A549 (cell line): ENCODE measurements at regions not wholly inside any gene's neighbourhood (a gene's known extent, or its start where the extent isn't known, plus 50 kb on each side); places are given as distances from the start of the nearest gene placed in this dataset.

Source experiments
- BHLHE40 ChIP-seq: IDR thresholded peaks from 2 replicates; pipeline ENCODE4 v1.6.1; 2012; ENCODE audit warnings: low read depth, low read length, inconsistent platforms
- CTCF ChIP-seq: fragments of >200 bp; sonication (Bioruptor Twin); formaldehyde crosslinking; IDR thresholded peaks from 3 replicates; pipeline ENCODE4 v1.5.1; 2016
- HDAC2 ChIP-seq: fragments of 200-600 bp; sonication (generic); IDR thresholded peaks from 2 replicates; pipeline ENCODE4 v1.6.1; 2016
- KDM1A ChIP-seq: fragments of 200-600 bp; sonication (generic); IDR thresholded peaks from 2 replicates; pipeline ENCODE4 v1.6.1; 2016; ENCODE audit warnings: low read depth, mild to moderate bottlenecking
- MAZ ChIP-seq: fragments of 150-350 bp; IDR thresholded peaks from 2 replicates; pipeline ENCODE4 v1.6.1; 2014; ENCODE audit warnings: antibody characterized with exemption, low read depth, low read length, borderline replicate concordance
- MYC ChIP-seq: IDR thresholded peaks from 2 replicates; pipeline ENCODE4 v1.6.1; 2012; ENCODE audit warnings: mild to moderate bottlenecking, inconsistent platforms, low read length, improper control_type of control experiment, borderline replicate concordance
- PBX3 ChIP-seq: IDR thresholded peaks from 2 replicates; pipeline ENCODE4 v1.6.1; 2012
- POLR2AphosphoS2 ChIP-seq: conservative IDR thresholded peaks from 2 replicates; pipeline ENCODE4 v1.6.1; 2012; ENCODE audit warnings: low read length, improper control_type of control experiment, inconsistent platforms
- REST ChIP-seq: fragments of 200-600 bp; sonication (generic); IDR thresholded peaks from 2 replicates; pipeline ENCODE4 v1.6.1; 2016; ENCODE audit warnings: antibody characterized with exemption, mild to moderate bottlenecking, moderate library complexity
- ZC3H11A ChIP-seq: fragments of 450-650 bp; IDR thresholded peaks from 2 replicates; pipeline ENCODE4 v1.6.1; 2014; ENCODE audit warnings: antibody characterized with exemption, mild to moderate bottlenecking
- ZSCAN20 ChIP-seq: fragments of 250-450 bp; sonication (Bioruptor Pico); IDR thresholded peaks from 2 replicates; pipeline ENCODE4 v1.8.0; 2022; ENCODE audit warnings: mild to moderate bottlenecking, moderate library complexity
- TF ChIP-seq, protein P1 (sequence below): fragments of 250-450 bp; sonication (Bioruptor Pico); IDR thresholded peaks from 2 replicates; pipeline ENCODE4 v1.5.0; 2021; ENCODE audit warnings: mild to moderate bottlenecking, moderate library complexity, borderline replicate concordance

GRCh38 chr9:87342743-87343142 lies 154.9 kb upstream of the DAPK1 start:
- TF ChIP-seq, protein P1, sequence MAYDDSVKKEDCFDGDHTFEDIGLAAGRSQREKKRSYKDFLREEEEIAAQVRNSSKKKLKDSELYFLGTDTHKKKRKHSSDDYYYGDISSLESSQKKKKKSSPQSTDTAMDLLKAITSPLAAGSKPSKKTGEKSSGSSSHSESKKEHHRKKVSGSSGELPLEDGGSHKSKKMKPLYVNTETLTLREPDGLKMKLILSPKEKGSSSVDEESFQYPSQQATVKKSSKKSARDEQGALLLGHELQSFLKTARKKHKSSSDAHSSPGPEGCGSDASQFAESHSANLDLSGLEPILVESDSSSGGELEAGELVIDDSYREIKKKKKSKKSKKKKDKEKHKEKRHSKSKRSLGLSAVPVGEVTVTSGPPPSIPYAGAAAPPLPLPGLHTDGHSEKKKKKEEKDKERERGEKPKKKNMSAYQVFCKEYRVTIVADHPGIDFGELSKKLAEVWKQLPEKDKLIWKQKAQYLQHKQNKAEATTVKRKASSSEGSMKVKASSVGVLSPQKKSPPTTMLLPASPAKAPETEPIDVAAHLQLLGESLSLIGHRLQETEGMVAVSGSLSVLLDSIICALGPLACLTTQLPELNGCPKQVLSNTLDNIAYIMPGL (CRISPR knock-in tag) = no peak
- TF ChIP-seq MAZ (no peak), HDAC2 (no peak), POLR2AphosphoS2 (no peak), CTCF (no peak), BHLHE40 (no peak), ZSCAN20 (CRISPR knock-in tag) (no peak), KDM1A (no peak), PBX3 (no peak), ZC3H11A (no peak), MYC (no peak), REST (no peak)
